Ovary (tissue), 7 donors: ENCODE measurements at regions not wholly inside any gene's neighbourhood (a gene's known extent, or its start where the extent isn't known, plus 50 kb on each side); places are given as distances from the start of the nearest gene placed in this dataset.
"Not testable (repeated sequence)": the region's sequence is repeated elsewhere in the genome, so short reads cannot be mapped to it uniquely, and the experiment has no call there.

Experiments
- DNase-seq, 5 donors: peaks; one replicate each; pipeline ENCODE4 v3.0.0-alpha.2; 2019 to 2020
- H3K27ac ChIP-seq, 2 donors: fragments of 200-600 bp; one replicate each; pipeline versions ENCODE4 v1.5.1 to v1.8.0; 2019 to 2022
- H3K27me3 ChIP-seq: fragments of 200-600 bp; one replicate; pipeline ENCODE4 v1.8.0; 2022
- H3K36me3 ChIP-seq: fragments of 200-600 bp; sonication (generic); one replicate; pipeline ENCODE4 v1.5.1; 2019
- H3K4me1 ChIP-seq: one replicate; pipeline ENCODE4 v1.8.1; 2013; ENCODE audit warnings: mild to moderate bottlenecking, moderate library complexity; ENCODE audit not compliant: insufficient read depth
- H3K4me3 ChIP-seq: fragments of 200-600 bp; sonication (generic); one replicate; pipeline ENCODE4 v1.5.1; 2017
- H3K9me3 ChIP-seq, 2 donors: fragments of 200-600 bp in 1 of 2; sonication (generic) in 1 of 2; one replicate each; pipeline versions ENCODE4 v1.5.1 to v1.8.1; 2013 to 2019; ENCODE audit warnings: mild to moderate bottlenecking in 1 of 2, moderate library complexity in 1 of 2
- EP300 ChIP-seq: sonication (generic); formaldehyde crosslinking; IDR thresholded peaks from one replicate; pipeline ENCODE4 v1.6.1; 2017; ENCODE audit warnings: antibody characterized with exemption
- POLR2A ChIP-seq: fragments of 450-650 bp; IDR thresholded peaks from one replicate; pipeline ENCODE4 v1.6.1; 2017; ENCODE audit warnings: antibody characterized with exemption, mild to moderate bottlenecking, moderate library complexity
- WGBS, 3 donors: extraction: QIAGEN DNeasy Blood & Tissue Kit in 1 of 3; methylation state at CpG; one replicate each; pipeline versions ENCODE4 v1.1.5 to v1.1.7; 2013 to 2017; 5-methylcytosine and 5-hydroxymethylcytosine counted together
- intact Hi-C, 4 donors: fragments of 100-400 bp; cut with DNase I; formaldehyde crosslinking; loops; one replicate each; pipeline versions ENCODE4 v1.11.0 to v1.15.1; 2022 to 2023
- TF ChIP-seq, protein P1 (sequence below), 3 donors: fragments of 450-650 bp in 2 of 3; fragments of 200-600 bp in 1 of 3; IDR thresholded peaks; one replicate each; pipeline versions ENCODE4 v1.5.1 to v1.8.0; 2016 to 2022; ENCODE audit warnings: antibody characterized with exemption in 3 of 3, mild to moderate bottlenecking in 1 of 3
- donor health status: DM: no; HTN: no; CAD: no; lungs with moderate emphysema.
- donor health status: DM: no; HTN: no; CAD: no.
- donor health status: Bipolar disorder and iron deficiency.
- donor health status: DM: no; HTN: no; CAD: no.
- donor health status: DM: yes; HTN: yes; CAD: no.

DNA sequence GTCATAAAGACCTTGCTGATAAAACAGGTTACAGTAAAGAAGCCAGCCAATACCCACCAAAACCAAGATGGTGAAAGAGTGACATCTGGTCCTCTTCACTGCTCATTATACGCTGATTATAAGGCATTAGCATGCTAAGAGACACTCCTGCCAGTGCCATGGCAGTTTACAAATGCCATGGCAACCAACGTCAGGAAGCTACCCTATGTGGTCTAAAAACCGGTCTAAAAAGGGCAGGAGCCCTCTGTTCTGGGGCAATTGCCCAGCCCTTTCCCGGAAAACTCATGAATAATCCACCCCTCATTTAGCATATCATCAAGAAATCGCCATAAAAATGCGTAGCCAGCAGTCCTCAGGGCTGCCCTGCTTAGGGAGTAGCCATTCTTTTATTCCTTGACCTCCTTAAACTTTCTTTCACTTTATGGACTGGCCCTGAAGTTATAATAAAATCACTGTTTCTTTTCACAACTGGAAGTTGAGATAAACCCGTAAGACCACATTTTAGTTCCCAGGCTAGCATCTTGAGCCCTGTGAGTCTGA, 260.5 kb upstream of the FAT1 start:
- Histone ChIP-seq H3K9me3 (no peaks in the 10 kb centered on the region), H3K4me3 (no peak overlapping the region), H3K27ac (no peak overlapping the region), H3K4me1 (no peaks in the 10 kb centered on the region), H3K36me3 (no peaks in the 10 kb centered on the region), H3K27me3 (no peaks in the 10 kb centered on the region)
- TF ChIP-seq POLR2A, result no peak
- TF ChIP-seq EP300, result no peak
- TF ChIP-seq, protein P1, sequence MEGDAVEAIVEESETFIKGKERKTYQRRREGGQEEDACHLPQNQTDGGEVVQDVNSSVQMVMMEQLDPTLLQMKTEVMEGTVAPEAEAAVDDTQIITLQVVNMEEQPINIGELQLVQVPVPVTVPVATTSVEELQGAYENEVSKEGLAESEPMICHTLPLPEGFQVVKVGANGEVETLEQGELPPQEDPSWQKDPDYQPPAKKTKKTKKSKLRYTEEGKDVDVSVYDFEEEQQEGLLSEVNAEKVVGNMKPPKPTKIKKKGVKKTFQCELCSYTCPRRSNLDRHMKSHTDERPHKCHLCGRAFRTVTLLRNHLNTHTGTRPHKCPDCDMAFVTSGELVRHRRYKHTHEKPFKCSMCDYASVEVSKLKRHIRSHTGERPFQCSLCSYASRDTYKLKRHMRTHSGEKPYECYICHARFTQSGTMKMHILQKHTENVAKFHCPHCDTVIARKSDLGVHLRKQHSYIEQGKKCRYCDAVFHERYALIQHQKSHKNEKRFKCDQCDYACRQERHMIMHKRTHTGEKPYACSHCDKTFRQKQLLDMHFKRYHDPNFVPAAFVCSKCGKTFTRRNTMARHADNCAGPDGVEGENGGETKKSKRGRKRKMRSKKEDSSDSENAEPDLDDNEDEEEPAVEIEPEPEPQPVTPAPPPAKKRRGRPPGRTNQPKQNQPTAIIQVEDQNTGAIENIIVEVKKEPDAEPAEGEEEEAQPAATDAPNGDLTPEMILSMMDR (IDR thresholded peaks at IDR 0.05), result no peak
- intact Hi-C loops, result no loop called here
- DNase-seq, result no peak
- WGBS, 3 donors, result 71 to 87% (median 83%) methylated on average over 7 of the region's 7 CpGs

DNA sequence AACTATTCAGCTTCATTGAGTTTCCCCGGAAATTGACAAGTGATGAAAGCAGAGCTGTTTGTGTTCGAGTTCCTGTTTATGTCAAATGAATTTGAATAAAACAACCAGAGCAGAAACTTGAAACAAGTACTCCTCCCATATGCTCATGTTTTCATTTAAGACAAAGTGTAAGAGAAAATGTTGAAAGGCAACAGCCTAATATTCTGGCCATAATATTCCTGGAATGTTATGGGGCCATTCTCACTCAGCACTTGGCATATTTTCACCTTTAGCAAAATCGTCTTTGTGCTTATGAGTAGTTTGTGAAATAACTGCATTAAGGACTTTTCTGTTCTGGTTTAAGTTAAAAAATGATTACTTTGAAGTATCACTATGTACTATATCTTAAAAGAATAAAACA, 276.0 kb upstream of the FAT1 start:
- Histone ChIP-seq H3K4me3 (no peak overlapping the region), H3K4me1 (no peaks in the 10 kb centered on the region), H3K27ac (no peak overlapping the region), H3K9me3 (no peaks in the 10 kb centered on the region), H3K36me3 (no peaks in the 10 kb centered on the region), H3K27me3 (no peaks in the 10 kb centered on the region)
- DNase-seq, result no peak
- 58 to 63% (median 63%) methylated on average over 3 of the region's 3 CpGs for WGBS, 3 donors
- intact Hi-C loops, result loop anchor here in 1 of 4 donors (5.0 kb wide), 1 partner anchor 628 kb away; no protein-coding TSS in a partner anchor
- TF ChIP-seq EP300, result no peak
- TF ChIP-seq POLR2A, result no peak
- TF ChIP-seq, protein P1 (IDR thresholded peaks at IDR 0.05), result no peak

DNA sequence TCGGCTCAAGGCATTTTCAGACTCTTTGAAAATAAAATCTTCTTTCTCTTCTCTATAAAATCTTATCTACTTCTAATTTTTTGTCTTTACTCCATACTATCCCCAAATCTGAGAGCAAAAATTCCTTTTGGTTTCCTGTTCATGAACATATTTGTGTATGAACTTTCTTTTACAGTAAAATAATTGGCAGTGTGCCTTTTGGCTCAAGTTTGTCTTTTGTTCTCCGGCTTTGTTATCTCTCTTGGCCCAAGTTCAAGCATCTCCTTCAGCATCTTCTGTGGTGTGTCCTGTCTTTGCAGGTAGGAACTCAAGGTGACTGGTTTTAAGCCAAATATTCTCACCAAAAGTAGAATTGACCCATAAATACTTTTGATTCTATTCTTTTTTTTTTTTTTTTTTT, 276.6 kb upstream of the FAT1 start:
- H3K36me3 ChIP-seq, result no peaks in the 10 kb centered on the region
- no peak overlapping the region for H3K27ac ChIP-seq
- no peak overlapping the region for H3K4me3 ChIP-seq
- no peaks in the 10 kb centered on the region for H3K4me1 ChIP-seq
- WGBS, 3 donors, result 21 to 28% (median 26%) methylated on average over 2 of the region's 2 CpGs
- no peak for DNase-seq
- no peak for TF ChIP-seq POLR2A
- no peak for TF ChIP-seq EP300
- TF ChIP-seq, protein P1 (IDR thresholded peaks at IDR 0.05), result no peak
- intact Hi-C loops, result no loop called here
- H3K27me3 ChIP-seq, result no peaks in the 10 kb centered on the region
- no peaks in the 10 kb centered on the region for H3K9me3 ChIP-seq

DNA sequence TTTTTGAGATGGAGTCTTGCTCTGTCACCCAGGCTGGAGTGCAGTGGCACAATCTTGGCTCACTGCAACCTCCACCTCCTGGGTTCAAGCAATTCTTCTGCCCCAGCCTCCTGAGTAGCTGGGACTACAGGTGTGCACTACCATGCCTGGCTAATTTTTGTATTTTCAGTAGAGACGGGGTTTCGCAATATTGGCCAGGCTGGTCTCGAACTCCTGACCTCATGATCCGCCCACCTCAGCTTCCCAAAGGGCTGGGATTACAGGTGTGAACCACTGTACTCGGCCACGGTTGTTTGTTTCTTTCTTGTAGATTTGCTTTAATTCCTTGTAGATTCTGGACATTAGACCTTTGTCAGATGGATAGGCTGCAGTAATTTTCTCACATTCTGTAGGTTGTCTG, 278.5 kb upstream of the FAT1 start:
- H3K9me3 ChIP-seq, H3K27me3 ChIP-seq, H3K27ac ChIP-seq, intact Hi-C loops, H3K4me1 ChIP-seq, DNase-seq, H3K4me3 ChIP-seq, H3K36me3 ChIP-seq: not testable (repeated sequence)
- 86 to 97% (median 94%) methylated on average over 6 of the region's 6 CpGs for WGBS, 3 donors

DNA sequence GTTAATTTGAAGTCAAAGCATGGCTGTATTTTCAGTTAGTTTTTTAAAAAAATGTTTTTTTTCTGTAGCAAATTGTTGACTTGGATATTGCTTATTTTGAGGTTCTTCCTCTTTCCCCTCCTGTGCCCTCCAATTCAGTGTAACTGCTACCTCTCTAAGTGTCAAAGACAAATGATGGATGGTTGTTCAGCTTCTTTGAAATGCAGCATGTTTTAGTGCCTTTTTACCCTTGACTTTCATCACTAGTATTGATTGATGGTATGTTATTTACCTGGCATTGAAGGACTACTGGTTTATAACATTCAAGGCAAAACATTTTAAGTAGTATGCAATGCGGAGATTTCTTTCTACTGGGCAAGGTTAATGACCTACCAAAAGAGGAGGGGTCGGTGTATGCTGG, 281.0 kb upstream of the FAT1 start:
- intact Hi-C loops, result no loop called here

More for the DNA sequence above, 281.0 kb upstream of the FAT1 start:
- TF ChIP-seq, protein P1 (IDR thresholded peaks at IDR 0.05), result no peak
- no peak for TF ChIP-seq EP300
- TF ChIP-seq POLR2A, result no peak
- Histone ChIP-seq H3K4me1 (no peaks in the 10 kb centered on the region), H3K36me3 (no peaks in the 10 kb centered on the region), H3K27ac (no peak overlapping the region), H3K4me3 (no peak overlapping the region), H3K9me3 (no peaks in the 10 kb centered on the region), H3K27me3 (no peaks in the 10 kb centered on the region)
- no peak for DNase-seq
- WGBS, 3 donors, result 94 to 95% (median 94%) methylated on average over 2 of the region's 2 CpGs
